ENCODE measurements at regions not wholly inside any gene's neighbourhood (a gene's known extent, or its start where the extent isn't known, plus 50 kb on each side); places are given as distances from the start of the nearest gene placed in this dataset.

DNA sequence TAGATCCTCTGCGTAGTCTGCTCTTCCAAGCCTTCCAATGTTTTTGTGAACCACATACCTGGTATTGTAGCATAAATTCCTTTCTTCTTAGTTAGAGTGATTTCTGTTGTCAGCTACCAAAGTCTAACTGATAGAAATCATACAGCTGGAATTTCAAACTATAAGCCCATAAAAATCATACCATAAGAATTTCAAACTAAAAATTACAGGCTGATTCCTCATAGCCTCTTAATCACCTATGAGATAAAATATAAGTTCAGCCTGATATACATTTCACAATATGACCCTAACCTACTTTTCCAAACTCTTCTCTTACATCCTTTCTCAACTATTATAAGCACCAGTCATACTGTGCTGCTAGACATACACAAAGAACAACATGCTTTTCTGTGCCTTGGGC lies 64.8 kb downstream of the PTHLH start:
- Histone ChIP-seq H3K9me3 (ENCODE audit: insufficient read depth, low read length) (no peaks in the 10 kb centered on the region), H3K36me3 (replicated peaks; ENCODE audit: low read depth, low read length) (no peaks in the 10 kb centered on the region), H3K27me3 (ENCODE audit: low read depth, low read length) (no peaks in the 10 kb centered on the region), H3K27ac (ENCODE audit: low read length) (no peak overlapping the region), H4K20me1 (ENCODE audit: insufficient read depth, low read length) (no peaks in the 10 kb centered on the region), H3K9ac (ENCODE audit: low read length) (no peak overlapping the region), H2AFZ (ENCODE audit: low read depth, low read length) (no peak overlapping the region), H3K4me2 (ENCODE audit: low read length) (no peak overlapping the region), H3K4me1 (ENCODE audit: low read length) (no peaks in the 10 kb centered on the region), H3K79me2 (ENCODE audit: low read length) (no peaks in the 10 kb centered on the region), H3K4me3 (ENCODE audit: low read length) (no peak overlapping the region)
- TF ChIP-seq, protein P1, sequence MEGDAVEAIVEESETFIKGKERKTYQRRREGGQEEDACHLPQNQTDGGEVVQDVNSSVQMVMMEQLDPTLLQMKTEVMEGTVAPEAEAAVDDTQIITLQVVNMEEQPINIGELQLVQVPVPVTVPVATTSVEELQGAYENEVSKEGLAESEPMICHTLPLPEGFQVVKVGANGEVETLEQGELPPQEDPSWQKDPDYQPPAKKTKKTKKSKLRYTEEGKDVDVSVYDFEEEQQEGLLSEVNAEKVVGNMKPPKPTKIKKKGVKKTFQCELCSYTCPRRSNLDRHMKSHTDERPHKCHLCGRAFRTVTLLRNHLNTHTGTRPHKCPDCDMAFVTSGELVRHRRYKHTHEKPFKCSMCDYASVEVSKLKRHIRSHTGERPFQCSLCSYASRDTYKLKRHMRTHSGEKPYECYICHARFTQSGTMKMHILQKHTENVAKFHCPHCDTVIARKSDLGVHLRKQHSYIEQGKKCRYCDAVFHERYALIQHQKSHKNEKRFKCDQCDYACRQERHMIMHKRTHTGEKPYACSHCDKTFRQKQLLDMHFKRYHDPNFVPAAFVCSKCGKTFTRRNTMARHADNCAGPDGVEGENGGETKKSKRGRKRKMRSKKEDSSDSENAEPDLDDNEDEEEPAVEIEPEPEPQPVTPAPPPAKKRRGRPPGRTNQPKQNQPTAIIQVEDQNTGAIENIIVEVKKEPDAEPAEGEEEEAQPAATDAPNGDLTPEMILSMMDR (IDR thresholded peaks at IDR 0.05; ENCODE audit: low read depth, low read length), result no peak
- TF ChIP-seq EZH2phosphoT487 (IDR thresholded peaks at IDR 0.05; ENCODE audit: low read depth), result no peak

DNA sequence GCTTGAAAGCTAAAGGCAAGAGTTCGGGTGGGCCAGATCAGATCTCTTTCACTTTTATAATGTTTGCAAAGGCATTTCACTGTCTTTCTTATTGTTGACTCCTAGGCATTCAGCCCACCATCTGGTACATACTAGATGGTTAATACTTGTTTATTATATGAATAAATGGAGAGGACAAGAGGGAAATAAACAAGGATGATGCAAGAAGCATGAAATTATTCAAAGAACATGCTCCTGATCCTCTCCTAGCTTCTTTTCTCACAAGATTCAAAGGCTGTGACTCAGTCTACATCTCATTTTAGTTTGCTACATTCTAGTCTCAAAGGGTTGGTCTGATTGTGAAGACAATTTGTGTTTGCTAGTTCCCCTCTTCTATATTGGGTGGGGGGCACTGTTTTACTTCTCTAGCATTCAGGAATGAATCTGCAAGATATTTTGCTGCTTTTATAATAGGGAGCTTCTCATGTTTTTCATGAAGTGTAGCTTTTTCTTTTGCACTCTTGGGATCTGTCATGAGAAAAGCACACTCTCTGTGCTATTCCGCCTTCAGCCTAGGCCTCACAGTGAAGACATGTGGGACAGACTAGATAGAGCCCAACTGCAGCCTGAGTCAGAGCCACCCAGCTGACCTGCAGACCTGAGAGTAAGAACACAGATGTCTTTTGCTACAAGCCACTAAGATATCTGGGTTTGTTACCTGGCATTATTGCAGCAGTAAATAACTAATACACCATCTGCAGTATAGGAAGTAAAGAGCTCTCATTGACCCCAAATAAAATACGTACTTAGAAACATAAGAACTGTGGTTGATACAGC lies 65.7 kb downstream of the PTHLH start:
- Histone ChIP-seq H3K9me3 (ENCODE audit: insufficient read depth, low read length) (no peaks in the 10 kb centered on the region), H4K20me1 (ENCODE audit: insufficient read depth, low read length) (no peaks in the 10 kb centered on the region), H3K4me3 (ENCODE audit: low read length) (no peak overlapping the region), H3K79me2 (ENCODE audit: low read length) (no peaks in the 10 kb centered on the region), H3K36me3 (replicated peaks; ENCODE audit: low read depth, low read length) (no peaks in the 10 kb centered on the region), H3K27ac (ENCODE audit: low read length) (no peak overlapping the region), H3K4me1 (ENCODE audit: low read length) (peaks cover 2% of the 10 kb centered on the region; the same call in 1 of the 2 replicates), H3K27me3 (ENCODE audit: low read depth, low read length) (no peaks in the 10 kb centered on the region), H2AFZ (ENCODE audit: low read depth, low read length) (no peak overlapping the region), H3K4me2 (ENCODE audit: low read length) (no peak overlapping the region), H3K9ac (ENCODE audit: low read length) (no peak overlapping the region)
- TF ChIP-seq, protein P1 (IDR thresholded peaks at IDR 0.05; ENCODE audit: low read depth, low read length), result no peak
- TF ChIP-seq EZH2phosphoT487 (IDR thresholded peaks at IDR 0.05; ENCODE audit: low read depth), result no peak

DNA sequence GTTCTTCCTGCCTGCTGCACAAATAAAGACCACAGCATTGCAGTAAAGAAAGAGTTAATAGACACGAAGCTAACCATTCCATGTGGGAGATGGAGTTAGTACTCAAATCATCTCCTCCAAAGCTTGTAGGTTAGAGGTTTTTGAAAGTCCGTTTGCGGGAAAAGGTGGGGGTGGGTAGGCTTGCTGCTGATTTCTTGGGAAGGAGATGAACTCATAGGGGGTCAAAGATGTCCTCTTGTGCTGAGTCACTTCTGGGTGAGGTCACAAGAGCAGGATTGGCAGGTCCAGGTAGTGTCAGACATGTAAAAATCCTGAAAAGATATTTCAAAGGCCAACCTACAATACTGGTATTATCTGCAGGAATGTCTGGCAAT lies 66.4 kb downstream of the PTHLH start:
- Histone ChIP-seq H4K20me1 (ENCODE audit: insufficient read depth, low read length) (no peaks in the 10 kb centered on the region), H3K36me3 (replicated peaks; ENCODE audit: low read depth, low read length) (no peaks in the 10 kb centered on the region), H3K9me3 (ENCODE audit: insufficient read depth, low read length) (no peaks in the 10 kb centered on the region), H2AFZ (ENCODE audit: low read depth, low read length) (no peak overlapping the region), H3K79me2 (ENCODE audit: low read length) (no peaks in the 10 kb centered on the region), H3K27me3 (ENCODE audit: low read depth, low read length) (no peaks in the 10 kb centered on the region), H3K27ac (ENCODE audit: low read length) (no peak overlapping the region), H3K4me2 (ENCODE audit: low read length) (no peak overlapping the region), H3K9ac (ENCODE audit: low read length) (no peak overlapping the region), H3K4me3 (ENCODE audit: low read length) (no peak overlapping the region), H3K4me1 (ENCODE audit: low read length) (peaks cover 9% of the 10 kb centered on the region)
- TF ChIP-seq, protein P1 (IDR thresholded peaks at IDR 0.05; ENCODE audit: low read depth, low read length), result no peak
- no peak for TF ChIP-seq EZH2phosphoT487 (IDR thresholded peaks at IDR 0.05; ENCODE audit: low read depth)

DNA sequence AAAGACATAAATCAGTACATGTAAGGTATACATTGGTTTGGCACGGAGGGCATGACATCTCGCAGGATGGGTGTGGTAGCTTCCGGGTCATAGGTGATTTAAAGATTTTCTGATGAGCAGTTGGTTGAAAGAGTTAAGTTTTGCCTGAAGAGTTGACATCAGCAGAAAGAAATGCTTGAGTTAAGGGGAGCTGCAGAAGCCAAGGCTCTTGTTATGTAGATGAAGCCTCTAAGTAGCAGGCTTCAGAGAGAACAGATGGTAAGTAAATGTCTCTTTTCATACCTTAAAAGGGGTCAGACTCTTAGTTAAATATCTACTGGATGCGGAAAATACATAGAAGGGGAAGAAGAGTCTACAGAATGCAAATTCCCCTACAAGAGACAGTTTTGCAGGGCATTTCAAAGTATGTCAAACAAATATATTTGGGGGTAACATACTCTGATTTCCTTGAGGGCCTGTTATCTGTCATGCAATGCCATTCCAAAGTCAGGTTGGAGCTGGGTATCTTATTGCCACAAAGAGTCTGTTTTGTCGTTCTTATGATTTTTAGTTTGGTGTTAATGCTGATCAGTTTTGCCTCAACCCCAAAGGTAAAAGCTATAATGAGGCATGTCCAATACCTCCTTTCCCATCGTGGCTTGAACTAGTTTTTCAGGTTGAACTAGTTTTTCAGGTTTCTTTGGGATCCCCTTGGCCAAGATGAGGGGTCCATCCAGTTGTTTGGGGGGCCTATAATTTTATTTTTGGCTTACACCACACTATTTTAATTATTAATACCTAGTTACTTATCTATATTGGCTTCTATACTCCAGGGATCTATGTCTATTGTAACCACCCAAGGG lies 67.0 kb downstream of the PTHLH start:
- no peaks in the 10 kb centered on the region for H3K27me3 ChIP-seq (ENCODE audit: low read depth, low read length)
- H3K79me2 ChIP-seq (ENCODE audit: low read length), result no peaks in the 10 kb centered on the region
- H3K9ac ChIP-seq (ENCODE audit: low read length), result no peak overlapping the region
- H4K20me1 ChIP-seq (ENCODE audit: insufficient read depth, low read length), result no peaks in the 10 kb centered on the region
- H3K9me3 ChIP-seq (ENCODE audit: insufficient read depth, low read length), result no peaks in the 10 kb centered on the region
- H2AFZ ChIP-seq (ENCODE audit: low read depth, low read length), result no peak overlapping the region
- no peak overlapping the region for H3K4me2 ChIP-seq (ENCODE audit: low read length)
- no peak for TF ChIP-seq EZH2phosphoT487 (IDR thresholded peaks at IDR 0.05; ENCODE audit: low read depth)
- TF ChIP-seq, protein P1 (IDR thresholded peaks at IDR 0.05; ENCODE audit: low read depth, low read length), result no peak
- H3K36me3 ChIP-seq (replicated peaks; ENCODE audit: low read depth, low read length), result no peaks in the 10 kb centered on the region
- no peak overlapping the region for H3K27ac ChIP-seq (ENCODE audit: low read length)
- no peak overlapping the region for H3K4me3 ChIP-seq (ENCODE audit: low read length)
- peaks cover 15% of the 10 kb centered on the region for H3K4me1 ChIP-seq (ENCODE audit: low read length)

Measured in OCI-LY3 (cell line).